ENCODE measurements at regions not wholly inside any gene's neighbourhood (a gene's known extent, or its start where the extent isn't known, plus 50 kb on each side); places are given as distances from the start of the nearest gene placed in this dataset.
A peak's percentile ranks its signal among the peaks of the same experiment; 100 is the strongest.
"Not testable (repeated sequence)": the region's sequence is repeated elsewhere in the genome, so short reads cannot be mapped to it uniquely, and the experiment has no call there.

DNA sequence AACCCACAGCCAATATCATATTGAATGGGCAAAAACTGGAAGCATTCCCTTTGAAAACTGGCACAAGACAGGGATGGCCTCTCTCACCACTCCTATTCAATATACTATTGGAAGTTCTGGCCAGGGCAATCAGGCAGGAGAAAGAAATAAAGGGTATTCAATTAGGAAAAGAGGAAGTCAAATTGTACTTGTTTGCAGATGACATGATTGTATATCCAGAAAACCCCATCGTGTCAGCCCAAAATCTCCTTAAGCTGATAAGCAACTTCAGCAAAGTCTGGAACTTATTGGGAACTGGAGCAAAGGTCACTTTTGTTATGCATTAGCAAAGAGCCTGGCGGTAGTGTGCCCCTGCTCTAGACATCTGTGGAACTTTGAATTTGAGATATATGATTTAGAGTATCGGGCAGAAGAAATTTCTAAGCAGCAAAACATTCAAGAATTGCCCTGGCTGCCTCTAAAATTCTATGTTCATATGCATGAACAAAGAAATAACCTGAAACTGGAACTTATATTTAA is 53.4 kb upstream of the PSMA1 start:
- H3K27ac ChIP-seq (ENCODE audit: low read depth, low read length); CTCF ChIA-PET; H3K36me3 ChIP-seq (ENCODE audit: insufficient read depth, low read length); H3K9me3 ChIP-seq (ENCODE audit: low read length); H3K27me3 ChIP-seq (ENCODE audit: insufficient read depth, low read length, poor library complexity, severe bottlenecking); H3K27me3 Mint-ChIP-seq; DNase-seq; H3K4me3 Mint-ChIP-seq; H3K4me3 ChIP-seq (ENCODE audit: low read length); POLR2A ChIA-PET: not testable (repeated sequence)
- Mint-ChIP-seq H3K36me3 (peaks cover 16 to 73% (median 43%) of the 10 kb centered on the region in 3 donors), H3K27ac (peak overlapping the region in 2 of 8 donors; percentile 47 to 55), H3K4me1 (peaks cover 47 to 75% (median 58%) of the 10 kb centered on the region in 3 donors), H3K9me3 (peaks cover 24 to 66% (median 60%) of the 10 kb centered on the region in 5 donors)
- H3K4me1 ChIP-seq (ENCODE audit: insufficient read depth, low read length): peaks cover 31% of the 10 kb centered on the region

DNA sequence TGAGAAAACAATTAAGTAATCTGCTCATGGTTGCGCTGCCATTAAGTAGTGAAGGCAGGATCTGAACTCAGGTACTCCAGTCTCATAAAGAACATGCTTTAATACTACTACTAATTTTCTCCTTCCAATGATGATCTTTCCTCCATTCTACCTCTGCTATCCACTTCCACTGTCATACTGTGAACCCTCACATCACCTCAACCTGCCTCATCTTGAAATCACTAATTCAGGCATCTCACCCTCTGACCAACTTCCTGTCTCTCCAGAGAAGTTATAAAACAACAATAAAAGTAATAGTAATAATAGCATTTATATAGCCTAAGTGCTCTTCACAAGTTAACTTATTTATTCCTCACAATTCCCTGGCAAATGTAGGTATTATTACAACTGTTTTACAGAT is 57.1 kb upstream of the PSMA1 start:
- no peaks in the 10 kb centered on the region for H3K27me3 Mint-ChIP-seq
- H3K36me3 ChIP-seq (ENCODE audit: insufficient read depth, low read length): no peaks in the 10 kb centered on the region
- no peak overlapping the region for H3K4me3 ChIP-seq (ENCODE audit: low read length)
- peak overlapping the region in 5 of 7 donors; percentile 37 to 68 (median 58) for H3K4me3 Mint-ChIP-seq
- peaks cover 55 to 79% (median 61%) of the 10 kb centered on the region in 3 donors for H3K4me1 Mint-ChIP-seq
- POLR2A ChIA-PET: no interaction called here
- H3K27ac ChIP-seq (ENCODE audit: low read depth, low read length): no peak overlapping the region
- DNase-seq: no peak
- no peaks in the 10 kb centered on the region for H3K27me3 ChIP-seq (ENCODE audit: insufficient read depth, low read length, poor library complexity, severe bottlenecking)
- H3K9me3 Mint-ChIP-seq: peaks cover 9 to 37% (median 32%) of the 10 kb centered on the region in 5 donors
- no peaks in the 10 kb centered on the region for H3K9me3 ChIP-seq (ENCODE audit: low read length)
- H3K27ac Mint-ChIP-seq: peak overlapping the region; percentile 17 to 99 (median 97)
- CTCF ChIA-PET: interaction anchor here (1.6 to 2.3 kb wide), 3 partner anchors 16 to 67 kb away, joined by 3 to 9 read pairs (median 8); no protein-coding TSS in a partner anchor
- H3K4me1 ChIP-seq (ENCODE audit: insufficient read depth, low read length): peaks cover 44% of the 10 kb centered on the region
- peaks cover 16 to 45% (median 27%) of the 10 kb centered on the region in 3 donors for H3K36me3 Mint-ChIP-seq

DNA sequence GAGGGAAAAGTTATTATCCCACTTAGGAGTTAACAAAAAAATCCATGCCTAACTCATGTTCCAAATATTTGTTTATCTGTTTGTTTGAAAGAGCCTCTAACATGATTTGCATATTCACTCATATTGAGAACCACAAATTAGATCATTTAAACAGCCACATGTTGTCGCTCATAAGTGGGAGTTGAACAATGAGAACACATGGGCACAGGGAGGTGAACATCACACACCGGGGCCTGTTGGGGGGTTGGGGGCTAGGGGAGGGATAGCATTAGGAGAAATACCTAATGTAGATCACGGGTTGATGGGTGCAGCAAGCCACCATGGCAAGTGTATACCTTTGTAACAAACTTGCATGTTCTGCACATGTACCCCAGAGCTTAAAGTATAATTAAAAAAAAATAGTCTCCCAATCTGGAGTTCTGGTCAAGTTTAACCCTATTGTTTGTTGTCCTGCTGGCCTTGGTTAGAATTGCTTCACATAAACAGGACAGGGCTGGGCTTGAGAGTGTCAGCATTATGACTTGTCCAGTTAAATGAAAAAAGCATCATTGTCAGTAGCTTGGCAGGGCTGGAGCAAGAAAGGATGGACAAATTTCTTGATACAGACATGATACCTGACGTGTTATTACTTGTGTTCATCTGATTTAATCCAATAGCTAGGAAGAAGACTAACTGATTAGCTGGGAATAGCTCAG is 57.8 kb upstream of the PSMA1 start:
- DNase-seq: peak in 2 of 5 donors; percentile 3 to 40
- Mint-ChIP-seq H3K4me3 (peak overlapping the region; percentile 6 to 80 (median 58)), H3K27me3 (no peaks in the 10 kb centered on the region), H3K36me3 (peaks cover 15 to 42% (median 24%) of the 10 kb centered on the region in 3 donors), H3K4me1 (peaks cover 55 to 82% (median 62%) of the 10 kb centered on the region in 3 donors), H3K9me3 (peaks cover 9 to 30% (median 25%) of the 10 kb centered on the region in 5 donors), H3K27ac (peak overlapping the region; percentile 79 to 99 (median 98))
- POLR2A ChIA-PET: interaction anchor here (0.6 to 2.3 kb wide), 8 partner anchors 9 to 187 kb away, joined by 3 to 53 read pairs (median 6); partner anchors contain the start of gene PDE3B
- Histone ChIP-seq H3K4me1 (ENCODE audit: insufficient read depth, low read length) (peaks cover 44% of the 10 kb centered on the region), H3K27ac (ENCODE audit: low read depth, low read length) (peak overlapping the region; percentile 52), H3K27me3 (ENCODE audit: insufficient read depth, low read length, poor library complexity, severe bottlenecking) (no peaks in the 10 kb centered on the region), H3K9me3 (ENCODE audit: low read length) (no peaks in the 10 kb centered on the region), H3K4me3 (ENCODE audit: low read length) (peak overlapping the region; percentile 13), H3K36me3 (ENCODE audit: insufficient read depth, low read length) (no peaks in the 10 kb centered on the region)
- CTCF ChIA-PET: interaction anchor here (0.7 to 2.6 kb wide), 18 partner anchors 9 to 428 kb away, joined by 3 to 26 read pairs (median 5); partner anchors contain the start of genes PDE3B and PSMA1

DNA sequence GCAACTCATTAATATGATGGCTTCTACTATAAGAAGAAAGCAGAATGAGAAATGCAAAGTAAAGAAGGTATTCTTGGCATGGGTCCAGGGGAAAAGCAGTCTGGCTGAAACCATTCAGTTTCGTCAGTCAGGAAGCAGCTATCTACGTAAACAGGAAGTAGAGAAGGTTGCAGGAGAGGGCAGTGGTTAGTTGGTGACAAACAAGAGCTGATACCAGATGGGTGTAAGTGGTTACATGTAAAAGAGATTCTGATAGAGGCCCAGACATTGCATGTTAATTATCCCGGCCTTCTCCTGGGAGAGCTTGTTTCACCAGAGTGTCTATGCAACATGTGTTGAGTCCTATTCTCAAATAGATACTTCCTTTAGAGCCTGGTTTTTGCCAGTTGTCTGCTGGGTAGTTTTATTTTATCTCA is 58.4 kb upstream of the PSMA1 start:
- Histone ChIP-seq H3K4me3 (ENCODE audit: low read length) (peak overlapping the region; percentile 14), H3K27ac (ENCODE audit: low read depth, low read length) (peak overlapping the region; percentile 62), H3K4me1 (ENCODE audit: insufficient read depth, low read length) (peaks cover 44% of the 10 kb centered on the region), H3K36me3 (ENCODE audit: insufficient read depth, low read length) (no peaks in the 10 kb centered on the region), H3K9me3 (ENCODE audit: low read length) (no peaks in the 10 kb centered on the region), H3K27me3 (ENCODE audit: insufficient read depth, low read length, poor library complexity, severe bottlenecking) (no peaks in the 10 kb centered on the region)
- Mint-ChIP-seq H3K36me3 (peaks cover 16 to 42% (median 30%) of the 10 kb centered on the region in 3 donors), H3K27me3 (no peaks in the 10 kb centered on the region), H3K27ac (peak overlapping the region; percentile 79 to 99 (median 98)), H3K9me3 (peaks cover 9 to 24% (median 20%) of the 10 kb centered on the region in 5 donors), H3K4me3 (peak overlapping the region; percentile 6 to 80 (median 58)), H3K4me1 (peaks cover 60 to 83% (median 67%) of the 10 kb centered on the region in 3 donors)
- CTCF ChIA-PET: interaction anchor here (0.7 to 2.6 kb wide), 18 partner anchors 9 to 427 kb away, joined by 3 to 26 read pairs (median 5); partner anchors contain the start of genes PDE3B and PSMA1
- POLR2A ChIA-PET: interaction anchor here (0.6 to 2.3 kb wide), 13 partner anchors 9 to 330 kb away, joined by 3 to 53 read pairs (median 5); partner anchors contain the start of gene PDE3B
- DNase-seq: peak; percentile 46 to 93 (median 83)

DNA sequence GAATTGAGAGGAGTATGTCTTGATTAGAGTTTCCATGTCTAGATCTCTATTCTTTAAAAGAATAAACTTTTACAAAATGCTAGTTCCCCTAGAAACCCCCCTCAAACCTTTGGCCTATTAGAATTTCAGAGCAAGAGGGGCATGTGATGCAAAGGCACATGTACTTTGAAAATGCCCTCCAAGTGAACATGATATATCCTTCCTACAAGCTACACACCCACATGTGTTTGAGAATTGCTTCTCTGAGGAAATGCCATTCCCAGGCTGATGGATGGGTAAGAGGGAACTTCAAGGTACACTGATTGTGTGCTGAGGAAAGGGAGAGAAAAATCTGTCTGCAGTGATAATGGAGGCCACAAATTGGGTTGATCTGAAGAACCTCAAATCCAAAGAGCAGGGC is 59.5 kb upstream of the PSMA1 start:
- ChIA-PET CTCF (interaction anchor here (1.2 to 2.6 kb wide), 5 partner anchors 22 to 65 kb away, joined by 5 to 26 read pairs (median 7); partner anchors contain the start of gene PDE3B), POLR2A (interaction anchor here (2.3 kb wide), 1 partner anchor 65 kb away, joined by 53 read pairs; the partner anchor contains the start of gene PDE3B)
- H3K9me3 ChIP-seq (ENCODE audit: low read length): no peaks in the 10 kb centered on the region
- Mint-ChIP-seq H3K4me1 (peaks cover 65 to 82% (median 75%) of the 10 kb centered on the region in 3 donors), H3K4me3 (peak overlapping the region in 4 of 7 donors; percentile 15 to 68 (median 35)), H3K9me3 (peaks cover 4 to 15% (median 13%) of the 10 kb centered on the region in 5 donors), H3K36me3 (peaks cover 18 to 34% (median 31%) of the 10 kb centered on the region in 3 donors), H3K27ac (peak overlapping the region; percentile 79 to 99 (median 98)), H3K27me3 (no peaks in the 10 kb centered on the region)
- peak overlapping the region; percentile 18 for H3K4me3 ChIP-seq (ENCODE audit: low read length)
- no peaks in the 10 kb centered on the region for H3K27me3 ChIP-seq (ENCODE audit: insufficient read depth, low read length, poor library complexity, severe bottlenecking)
- peak overlapping the region; percentile 12 for H3K27ac ChIP-seq (ENCODE audit: low read depth, low read length)
- DNase-seq: no peak
- H3K4me1 ChIP-seq (ENCODE audit: insufficient read depth, low read length): peaks cover 44% of the 10 kb centered on the region
- no peaks in the 10 kb centered on the region for H3K36me3 ChIP-seq (ENCODE audit: insufficient read depth, low read length)

DNA sequence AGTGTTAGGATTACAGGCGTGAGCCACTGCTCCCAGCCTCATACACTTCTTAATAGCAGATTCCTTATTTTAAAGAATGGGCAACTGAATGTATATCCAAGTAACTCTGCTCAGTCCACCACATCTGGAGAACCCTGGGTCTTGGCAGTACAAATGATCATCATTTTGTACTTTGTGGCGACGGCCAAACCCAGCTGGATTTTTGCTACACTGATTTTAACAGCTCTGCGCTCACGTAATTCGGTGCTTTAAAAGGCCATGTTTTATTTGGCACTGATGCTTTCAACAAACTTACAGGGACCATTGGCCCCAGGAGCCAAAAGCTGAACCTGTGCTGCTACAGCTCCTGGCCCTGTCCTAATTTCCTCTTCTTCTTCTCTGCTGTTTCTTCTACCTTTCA is 60.8 kb upstream of the PDE3B start:
- H3K36me3 ChIP-seq (ENCODE audit: insufficient read depth, low read length): no peaks in the 10 kb centered on the region
- CTCF ChIA-PET: no interaction called here
- H3K9me3 ChIP-seq (ENCODE audit: low read length): no peaks in the 10 kb centered on the region
- Mint-ChIP-seq H3K27ac (peak overlapping the region; percentile 44 to 82 (median 69)), H3K9me3 (peaks cover 0 to 4% (median 0%) of the 10 kb centered on the region in 5 donors), H3K4me1 (peaks cover 57 to 91% (median 78%) of the 10 kb centered on the region in 3 donors), H3K36me3 (peaks cover 14 to 20% (median 18%) of the 10 kb centered on the region in 3 donors), H3K27me3 (no peaks in the 10 kb centered on the region), H3K4me3 (no peak overlapping the region)
- H3K4me3 ChIP-seq (ENCODE audit: low read length): no peak overlapping the region
- no peak for DNase-seq
- peaks cover 33% of the 10 kb centered on the region for H3K4me1 ChIP-seq (ENCODE audit: insufficient read depth, low read length)
- POLR2A ChIA-PET: no interaction called here
- no peak overlapping the region for H3K27ac ChIP-seq (ENCODE audit: low read depth, low read length)
- H3K27me3 ChIP-seq (ENCODE audit: insufficient read depth, low read length, poor library complexity, severe bottlenecking): no peaks in the 10 kb centered on the region

DNA sequence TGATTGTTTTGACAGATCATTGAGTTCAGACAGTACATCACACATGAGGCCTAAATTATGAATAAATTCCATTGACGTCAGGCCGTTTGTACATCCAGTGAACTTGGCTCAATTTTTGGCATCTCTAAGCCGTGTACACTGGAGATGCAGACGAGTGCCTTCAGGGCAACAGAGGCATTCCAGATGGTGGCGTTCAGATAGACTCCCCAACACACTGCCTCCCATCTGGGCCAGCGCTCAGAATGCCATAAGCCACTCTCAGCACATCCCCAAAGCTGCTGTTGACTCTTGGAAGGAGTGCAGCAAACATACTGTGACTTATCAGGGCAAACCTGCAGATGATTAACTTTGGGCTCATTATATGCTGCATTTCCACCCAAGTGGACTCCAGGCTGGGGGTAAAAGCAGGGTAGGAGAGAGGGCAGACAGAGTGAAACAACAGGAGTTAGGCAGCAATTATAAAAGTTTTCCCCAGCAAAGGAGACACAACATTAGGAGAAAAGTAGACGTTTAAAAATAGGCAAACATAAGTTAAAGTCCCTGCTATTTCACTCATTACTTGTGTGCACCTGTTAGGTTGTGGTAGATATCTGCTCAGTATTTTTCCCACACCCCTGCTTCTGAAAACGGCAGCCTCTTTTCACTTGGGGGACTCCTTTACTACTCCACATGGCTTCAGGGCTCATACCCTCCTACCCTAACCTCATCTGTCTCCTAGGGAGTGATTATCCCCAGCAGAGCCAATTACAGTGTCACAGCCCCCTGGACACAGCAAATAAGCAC is 60.2 kb upstream of the PDE3B start:
- Histone ChIP-seq H3K36me3 (ENCODE audit: insufficient read depth, low read length) (no peaks in the 10 kb centered on the region), H3K27ac (ENCODE audit: low read depth, low read length) (no peak overlapping the region), H3K27me3 (ENCODE audit: insufficient read depth, low read length, poor library complexity, severe bottlenecking) (no peaks in the 10 kb centered on the region), H3K4me1 (ENCODE audit: insufficient read depth, low read length) (peaks cover 27% of the 10 kb centered on the region), H3K9me3 (ENCODE audit: low read length) (no peaks in the 10 kb centered on the region), H3K4me3 (ENCODE audit: low read length) (no peak overlapping the region)
- H3K27ac Mint-ChIP-seq: peak overlapping the region; percentile 44 to 93 (median 70)
- peak overlapping the region in 1 of 7 donors; percentile 18 for H3K4me3 Mint-ChIP-seq
- peaks cover 51 to 91% (median 77%) of the 10 kb centered on the region in 3 donors for H3K4me1 Mint-ChIP-seq
- DNase-seq: no peak
- peaks cover 0 to 4% (median 0%) of the 10 kb centered on the region in 5 donors for H3K9me3 Mint-ChIP-seq
- H3K36me3 Mint-ChIP-seq: peaks cover 18 to 20% (median 19%) of the 10 kb centered on the region in 3 donors
- CTCF ChIA-PET: no interaction called here
- H3K27me3 Mint-ChIP-seq: no peaks in the 10 kb centered on the region
- POLR2A ChIA-PET: no interaction called here
